ENCODE measurements at regions not wholly inside any gene's neighbourhood (a gene's known extent, or its start where the extent isn't known, plus 50 kb on each side); places are given as distances from the start of the nearest gene placed in this dataset.

DNA sequence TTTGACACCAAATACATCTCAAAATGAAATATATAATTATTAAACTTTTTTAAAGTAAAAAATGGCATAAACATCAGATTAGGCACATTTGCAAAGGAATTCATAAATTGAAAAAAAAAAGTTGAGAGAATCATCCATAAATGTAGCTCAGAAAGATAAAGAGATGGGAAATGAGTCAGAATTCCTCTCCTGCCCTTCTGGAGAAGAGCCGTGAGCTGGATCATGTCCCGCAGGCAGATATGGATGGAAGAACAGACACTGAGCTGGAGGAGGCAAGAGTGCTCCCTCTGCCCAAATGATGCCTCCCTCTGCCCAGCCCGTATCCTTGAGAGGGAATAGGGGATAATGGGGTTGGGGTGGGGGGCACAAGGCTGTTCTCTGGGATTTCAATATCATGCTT is 190.9 kb downstream of the TFCP2L1 start:
- ATAC-seq (no peak), DNase-seq (ENCODE audit: low read depth, low spot score) (no peak), FAIRE-seq (no peak)
- ChIA-PET RAD21 (ENCODE audit: unreplicated experiment) (no interaction called here), POLR2A (no interaction called here), SMC1A (ENCODE audit: uncharacterized antibody, unreplicated experiment) (no interaction called here), CTCF (interaction anchor here (1.7 to 5.0 kb wide), 2 partner anchors 8 to 15 kb away, joined by 6 to 28 read pairs; no protein-coding TSS in a partner anchor)
- WGBS (ENCODE audit: insufficient coverage, insufficient replicate concordance, low lambda C conversion rate, missing lambda C conversion rate) = 23% methylated on average over 3 of the region's 3 CpGs
- no peaks in the 10 kb centered on the region for H3K79me2 ChIP-seq (ENCODE audit: control insufficient read depth, insufficient read depth, low read length)
- no peaks in the 10 kb centered on the region for H3K36me3 ChIP-seq (ENCODE audit: control insufficient read depth in 2 of 2, insufficient read depth in 2 of 2, low read length in 1 of 2)
- no peak overlapping the region for H3K4me3 ChIP-seq
- H3K9me3 ChIP-seq (replicated peaks; ENCODE audit: control insufficient read depth, insufficient read depth, low read length) = no peaks in the 10 kb centered on the region
- no TSS peak for BruUV-seq (replicated peaks)
- no peak overlapping the region for H3K4me2 ChIP-seq (ENCODE audit: control insufficient read depth, insufficient read depth)
- H3K4me1 ChIP-seq (ENCODE audit: control insufficient read depth, insufficient read depth, low read length) = no peaks in the 10 kb centered on the region
- intact Hi-C loops (cut with micrococcal nuclease; ENCODE audit: unreplicated experiment) (loop anchor here (2.0 kb wide), 2 partner anchors 229 to 263 kb away; no protein-coding TSS in a partner anchor), in situ Hi-C loops (cut with MboI) (loop anchor here (25.0 kb wide), 1 partner anchor 618 kb away; no protein-coding TSS in a partner anchor)
- TF ChIP-seq PAX5 (IDR thresholded peaks at IDR 0.05; ENCODE audit: borderline replicate concordance, low read depth, low read length) (no peak), POLR2AphosphoS5 (IDR thresholded peaks at IDR 0.05; ENCODE audit: low read length) (no peak), TBL1XR1 (IDR thresholded peaks at IDR 0.05; ENCODE audit: low read depth, low read length) (no peak), MEF2A (IDR thresholded peaks at IDR 0.05; ENCODE audit: insufficient read depth, low read depth, low read length) (no peak), BRCA1 (IDR thresholded peaks at IDR 0.05; ENCODE audit: low read depth, low read length) (no peak), RAD21 (IDR thresholded peaks at IDR 0.05; ENCODE audit: insufficient read depth, low read depth, low read length) (no peak), ATF7 (IDR thresholded peaks at IDR 0.05; ENCODE audit: low read depth) (no peak), ATF3 (IDR thresholded peaks at IDR 0.05; ENCODE audit: borderline replicate concordance, extremely low read depth, low read depth, low read length) (no peak), MEF2B (IDR thresholded peaks at IDR 0.05; ENCODE audit: partially characterized antibody, poor library complexity, severe bottlenecking) (no peak), POU2F2 (IDR thresholded peaks at IDR 0.05; ENCODE audit: borderline replicate concordance, low read depth, low read length) (no peak), EGR1 (IDR thresholded peaks at IDR 0.05; ENCODE audit: borderline replicate concordance in 1 of 2, low read depth in 2 of 2, low read length in 2 of 2) (no peak), ZNF622 (IDR thresholded peaks at IDR 0.05) (no peak), SIN3A (IDR thresholded peaks at IDR 0.05; ENCODE audit: low read depth, low read length) (no peak)
- TF ChIP-seq, protein P1, sequence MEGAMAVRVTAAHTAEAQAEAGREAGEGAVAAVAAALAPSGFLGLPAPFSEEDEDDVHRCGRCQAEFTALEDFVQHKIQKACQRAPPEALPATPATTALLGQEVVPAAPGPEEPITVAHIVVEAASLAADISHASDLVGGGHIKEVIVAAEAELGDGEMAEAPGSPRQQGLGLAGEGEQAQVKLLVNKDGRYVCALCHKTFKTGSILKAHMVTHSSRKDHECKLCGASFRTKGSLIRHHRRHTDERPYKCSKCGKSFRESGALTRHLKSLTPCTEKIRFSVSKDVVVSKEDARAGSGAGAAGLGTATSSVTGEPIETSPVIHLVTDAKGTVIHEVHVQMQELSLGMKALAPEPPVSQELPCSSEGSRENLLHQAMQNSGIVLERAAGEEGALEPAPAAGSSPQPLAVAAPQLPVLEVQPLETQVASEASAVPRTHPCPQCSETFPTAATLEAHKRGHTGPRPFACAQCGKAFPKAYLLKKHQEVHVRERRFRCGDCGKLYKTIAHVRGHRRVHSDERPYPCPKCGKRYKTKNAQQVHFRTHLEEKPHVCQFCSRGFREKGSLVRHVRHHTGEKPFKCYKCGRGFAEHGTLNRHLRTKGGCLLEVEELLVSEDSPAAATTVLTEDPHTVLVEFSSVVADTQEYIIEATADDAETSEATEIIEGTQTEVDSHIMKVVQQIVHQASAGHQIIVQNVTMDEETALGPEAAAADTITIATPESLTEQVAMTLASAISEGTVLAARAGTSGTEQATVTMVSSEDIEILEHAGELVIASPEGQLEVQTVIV (IDR thresholded peaks at IDR 0.05; ENCODE audit: borderline replicate concordance, partially characterized antibody) = no peak
- TF ChIP-seq, protein P2, sequence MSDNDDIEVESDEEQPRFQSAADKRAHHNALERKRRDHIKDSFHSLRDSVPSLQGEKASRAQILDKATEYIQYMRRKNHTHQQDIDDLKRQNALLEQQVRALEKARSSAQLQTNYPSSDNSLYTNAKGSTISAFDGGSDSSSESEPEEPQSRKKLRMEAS (IDR thresholded peaks at IDR 0.05; ENCODE audit: low read depth, low read length) = no peak
- H3K27ac ChIP-seq (ENCODE audit: control insufficient read depth, insufficient read depth) = no peak overlapping the region
- H3K9ac ChIP-seq (ENCODE audit: control insufficient read depth, insufficient read depth, low read length) = no peak overlapping the region
- no peak overlapping the region for H2AFZ ChIP-seq (ENCODE audit: control insufficient read depth, low read depth, low read length)
- no peaks in the 10 kb centered on the region for H4K20me1 ChIP-seq (ENCODE audit: control insufficient read depth, insufficient read depth)
- peaks cover 0 to 2% of the 10 kb centered on the region in 2 experiments; a peak in 2 of 4 replicates for H3K27me3 ChIP-seq (replicated peaks in 1 of 2; ENCODE audit: control insufficient read depth in 2 of 2, insufficient read depth in 2 of 2, low read length in 1 of 2)
